ENCODE measurements at regions not wholly inside any gene's neighbourhood (a gene's known extent, or its start where the extent isn't known, plus 50 kb on each side); places are given as distances from the start of the nearest gene placed in this dataset.

GRCh38 chr1:82106672-82107071 lies 305.9 kb downstream of the ADGRL2 start:
- Histone ChIP-seq H3K9me3 (ENCODE audit: low read length) (no peaks in the 10 kb centered on the region), H3K4me1 (ENCODE audit: insufficient read depth, low read length, severe bottlenecking) (peaks cover 19% of the 10 kb centered on the region), H3K27me3 (ENCODE audit: insufficient read depth, low read length) (no peaks in the 10 kb centered on the region), H3K9me2 (ENCODE audit: low read depth, low read length) (no peaks in the 10 kb centered on the region), H3K4me2 (ENCODE audit: low read length) (no peak overlapping the region), H3K4me3 (ENCODE audit: low read depth, low read length, poor library complexity, severe bottlenecking) (no peak overlapping the region), H3F3A (ENCODE audit: insufficient read depth, low read length) (no peaks in the 10 kb centered on the region), H3K79me2 (ENCODE audit: insufficient read depth, low read length) (no peaks in the 10 kb centered on the region), H4K20me1 (ENCODE audit: insufficient read depth, low read length) (no peaks in the 10 kb centered on the region), H3K36me3 (ENCODE audit: insufficient read depth, low read length) (no peaks in the 10 kb centered on the region), H3K9ac (ENCODE audit: low read length) (no peak overlapping the region), H3K27ac (ENCODE audit: low read depth, low read length, poor library complexity, severe bottlenecking) (no peak overlapping the region), H2AFZ (ENCODE audit: low read length) (no peak overlapping the region)
- TF ChIP-seq EZH2 (IDR thresholded peaks at IDR 0.05; ENCODE audit: borderline replicate concordance, low read length) (no peak), CTCF (IDR thresholded peaks at IDR 0.05; ENCODE audit: low read length) (no peak)

- Histone ChIP-seq H3K79me2 (ENCODE audit: insufficient read depth, low read length) (no peaks in the 10 kb centered on the region), H3K36me3 (ENCODE audit: insufficient read depth, low read length) (no peaks in the 10 kb centered on the region), H3K9me3 (ENCODE audit: low read length) (no peaks in the 10 kb centered on the region), H2AFZ (ENCODE audit: low read length) (no peak overlapping the region), H3K9me2 (ENCODE audit: low read depth, low read length) (no peaks in the 10 kb centered on the region), H3K4me3 (ENCODE audit: low read depth, low read length, poor library complexity, severe bottlenecking) (no peak overlapping the region), H3K4me2 (ENCODE audit: low read length) (no peak overlapping the region), H3K27ac (ENCODE audit: low read depth, low read length, poor library complexity, severe bottlenecking) (no peak overlapping the region), H3K4me1 (ENCODE audit: insufficient read depth, low read length, severe bottlenecking) (no peaks in the 10 kb centered on the region), H4K20me1 (ENCODE audit: insufficient read depth, low read length) (no peaks in the 10 kb centered on the region), H3K9ac (ENCODE audit: low read length) (no peak overlapping the region), H3F3A (ENCODE audit: insufficient read depth, low read length) (no peaks in the 10 kb centered on the region), H3K27me3 (ENCODE audit: insufficient read depth, low read length) (no peaks in the 10 kb centered on the region)
- TF ChIP-seq CTCF (IDR thresholded peaks at IDR 0.05; ENCODE audit: low read length) (no peak), EZH2 (IDR thresholded peaks at IDR 0.05; ENCODE audit: borderline replicate concordance, low read length) (no peak)
Observed at GRCh38 chr1:82099170-82099569, 298.4 kb downstream of the ADGRL2 start.

GRCh38 chr1:82094136-82094535 lies 293.4 kb downstream of the ADGRL2 start:
- no peak overlapping the region for H2AFZ ChIP-seq (ENCODE audit: low read length)
- no peaks in the 10 kb centered on the region for H3K9me3 ChIP-seq (ENCODE audit: low read length)
- H3F3A ChIP-seq (ENCODE audit: insufficient read depth, low read length): no peaks in the 10 kb centered on the region
- no peaks in the 10 kb centered on the region for H3K36me3 ChIP-seq (ENCODE audit: insufficient read depth, low read length)
- H3K4me1 ChIP-seq (ENCODE audit: insufficient read depth, low read length, severe bottlenecking): no peaks in the 10 kb centered on the region
- H4K20me1 ChIP-seq (ENCODE audit: insufficient read depth, low read length): no peaks in the 10 kb centered on the region
- H3K27ac ChIP-seq (ENCODE audit: low read depth, low read length, poor library complexity, severe bottlenecking): no peak overlapping the region
- no peaks in the 10 kb centered on the region for H3K79me2 ChIP-seq (ENCODE audit: insufficient read depth, low read length)
- H3K4me3 ChIP-seq (ENCODE audit: low read depth, low read length, poor library complexity, severe bottlenecking): no peak overlapping the region
- H3K27me3 ChIP-seq (ENCODE audit: insufficient read depth, low read length): no peaks in the 10 kb centered on the region
- no peak overlapping the region for H3K4me2 ChIP-seq (ENCODE audit: low read length)
- no peak for TF ChIP-seq EZH2 (IDR thresholded peaks at IDR 0.05; ENCODE audit: borderline replicate concordance, low read length)
- no peak for TF ChIP-seq CTCF (IDR thresholded peaks at IDR 0.05; ENCODE audit: low read length)
- no peaks in the 10 kb centered on the region for H3K9me2 ChIP-seq (ENCODE audit: low read depth, low read length)
- no peak overlapping the region for H3K9ac ChIP-seq (ENCODE audit: low read length)
